ENCODE measurements at regions not wholly inside any gene's neighbourhood (a gene's known extent, or its start where the extent isn't known, plus 50 kb on each side); places are given as distances from the start of the nearest gene placed in this dataset.

DNA sequence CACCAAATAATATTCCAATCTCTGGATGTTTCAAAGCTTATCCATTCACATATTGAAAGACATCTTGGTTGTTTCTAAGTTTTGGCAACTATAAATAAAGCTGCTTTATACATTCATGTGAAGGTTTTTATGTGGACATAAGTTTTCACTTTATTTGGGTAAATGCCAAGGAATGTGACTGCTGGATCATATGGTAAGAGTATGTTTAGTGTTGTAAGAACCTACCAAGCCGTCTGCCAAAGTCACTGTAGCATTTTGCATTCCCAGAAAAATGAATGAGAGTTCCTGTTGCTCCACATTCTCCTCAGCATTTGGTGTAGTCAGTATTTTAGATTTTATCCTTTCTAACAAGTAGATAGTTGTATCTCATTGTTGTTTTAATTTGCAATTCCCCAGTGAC, 1047.7 kb downstream of the C4orf33 start:
- no peak for TF ChIP-seq EP300 (IDR thresholded peaks at IDR 0.05)
- no peak for TF ChIP-seq POLR2A (IDR thresholded peaks at IDR 0.05)
- TF ChIP-seq, protein P1, sequence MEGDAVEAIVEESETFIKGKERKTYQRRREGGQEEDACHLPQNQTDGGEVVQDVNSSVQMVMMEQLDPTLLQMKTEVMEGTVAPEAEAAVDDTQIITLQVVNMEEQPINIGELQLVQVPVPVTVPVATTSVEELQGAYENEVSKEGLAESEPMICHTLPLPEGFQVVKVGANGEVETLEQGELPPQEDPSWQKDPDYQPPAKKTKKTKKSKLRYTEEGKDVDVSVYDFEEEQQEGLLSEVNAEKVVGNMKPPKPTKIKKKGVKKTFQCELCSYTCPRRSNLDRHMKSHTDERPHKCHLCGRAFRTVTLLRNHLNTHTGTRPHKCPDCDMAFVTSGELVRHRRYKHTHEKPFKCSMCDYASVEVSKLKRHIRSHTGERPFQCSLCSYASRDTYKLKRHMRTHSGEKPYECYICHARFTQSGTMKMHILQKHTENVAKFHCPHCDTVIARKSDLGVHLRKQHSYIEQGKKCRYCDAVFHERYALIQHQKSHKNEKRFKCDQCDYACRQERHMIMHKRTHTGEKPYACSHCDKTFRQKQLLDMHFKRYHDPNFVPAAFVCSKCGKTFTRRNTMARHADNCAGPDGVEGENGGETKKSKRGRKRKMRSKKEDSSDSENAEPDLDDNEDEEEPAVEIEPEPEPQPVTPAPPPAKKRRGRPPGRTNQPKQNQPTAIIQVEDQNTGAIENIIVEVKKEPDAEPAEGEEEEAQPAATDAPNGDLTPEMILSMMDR (IDR thresholded peaks at IDR 0.05): no peak
- no peak for TF ChIP-seq POLR2AphosphoS5 (IDR thresholded peaks at IDR 0.05)
- Histone ChIP-seq H3K9me3 (no peaks in the 10 kb centered on the region), H3K4me3 (no peak overlapping the region), H3K4me1 (no peaks in the 10 kb centered on the region), H3K27me3 (no peaks in the 10 kb centered on the region), H3K27ac (no peak overlapping the region), H3K36me3 (no peaks in the 10 kb centered on the region)
- 33 to 77% methylated on average over 1 of the region's 1 CpG for WGBS, 2 donors (ENCODE audit: low coverage in 1 of 2)
- no peak for ATAC-seq

DNA sequence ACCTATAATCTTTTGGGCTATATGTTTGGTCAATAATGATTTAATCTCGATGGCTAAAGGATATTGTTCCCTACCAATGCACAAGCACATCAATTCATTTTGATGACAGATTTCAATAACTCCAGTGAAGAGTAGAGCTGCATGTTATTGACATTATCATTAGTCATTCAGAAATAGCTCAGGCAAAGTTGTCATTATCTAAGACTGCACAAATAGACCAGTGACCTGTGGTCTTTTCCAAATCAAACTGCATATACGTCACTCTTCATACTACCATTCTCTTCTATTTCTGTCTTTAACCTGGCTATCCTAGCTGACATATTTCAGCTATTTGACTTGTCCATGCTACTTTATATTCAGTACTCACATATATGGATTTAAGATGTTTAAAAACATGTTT, 1050.8 kb downstream of the C4orf33 start:
- ATAC-seq: no peak
- Histone ChIP-seq H3K27me3 (no peaks in the 10 kb centered on the region), H3K36me3 (no peaks in the 10 kb centered on the region), H3K27ac (no peak overlapping the region), H3K4me1 (no peaks in the 10 kb centered on the region), H3K9me3 (no peaks in the 10 kb centered on the region), H3K4me3 (no peak overlapping the region)
- TF ChIP-seq POLR2AphosphoS5 (IDR thresholded peaks at IDR 0.05) (no peak), POLR2A (IDR thresholded peaks at IDR 0.05) (no peak), EP300 (IDR thresholded peaks at IDR 0.05) (no peak)
- TF ChIP-seq, protein P1 (IDR thresholded peaks at IDR 0.05): no peak
- WGBS, 2 donors (ENCODE audit: low coverage in 1 of 2): 71 to 83% methylated on average over 2 of the region's 2 CpGs

DNA sequence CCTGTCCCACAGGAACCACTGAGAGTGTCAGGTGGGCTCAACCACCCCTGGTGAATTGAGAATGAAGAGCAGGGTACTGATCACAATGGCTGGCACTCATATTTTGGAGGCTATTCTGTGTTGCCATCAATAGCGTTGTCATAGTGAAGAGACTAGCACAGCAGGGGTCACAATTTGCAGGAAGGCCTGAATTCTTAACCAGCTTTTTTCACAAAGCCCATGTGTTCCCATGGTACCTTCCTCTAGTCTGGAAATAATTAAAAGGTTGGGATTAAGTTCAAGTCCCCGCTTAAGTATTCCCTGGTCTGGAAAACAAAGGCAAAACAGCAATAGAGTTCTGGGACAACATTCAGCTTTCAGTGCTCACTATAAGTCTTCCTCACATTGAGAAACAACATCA, 1051.7 kb downstream of the C4orf33 start:
- WGBS, 2 donors (ENCODE audit: low coverage in 1 of 2): 74 to 84% methylated on average over 2 of the region's 2 CpGs
- no peaks in the 10 kb centered on the region for H3K9me3 ChIP-seq
- no peak overlapping the region for H3K27ac ChIP-seq
- no peak for ATAC-seq
- no peaks in the 10 kb centered on the region for H3K27me3 ChIP-seq
- H3K36me3 ChIP-seq: no peaks in the 10 kb centered on the region
- TF ChIP-seq EP300 (IDR thresholded peaks at IDR 0.05) (no peak), POLR2A (IDR thresholded peaks at IDR 0.05) (no peak), POLR2AphosphoS5 (IDR thresholded peaks at IDR 0.05) (no peak)
- TF ChIP-seq, protein P1 (IDR thresholded peaks at IDR 0.05): no peak
- H3K4me1 ChIP-seq: no peaks in the 10 kb centered on the region
- no peak overlapping the region for H3K4me3 ChIP-seq

DNA sequence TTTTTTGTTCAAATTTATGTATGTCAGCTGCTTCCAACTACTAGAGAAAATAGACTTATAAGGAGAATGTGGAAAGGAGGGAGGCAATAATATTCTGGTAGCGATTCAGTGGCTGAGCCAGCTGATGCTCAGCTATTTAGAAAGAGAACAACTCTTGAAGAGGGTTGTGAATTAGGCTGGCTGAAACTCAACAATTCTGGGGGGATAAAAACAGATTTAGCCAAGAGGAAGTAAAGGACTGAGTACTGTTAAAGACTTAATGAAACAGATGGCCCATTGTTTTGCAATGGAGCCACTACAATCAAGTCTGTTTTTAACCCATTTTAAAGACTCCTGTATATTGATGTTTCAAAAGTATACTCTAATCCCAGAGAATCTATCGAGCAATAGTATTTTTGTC, 1058.9 kb downstream of the C4orf33 start:
- Histone ChIP-seq H3K4me1 (no peaks in the 10 kb centered on the region), H3K36me3 (no peaks in the 10 kb centered on the region), H3K27me3 (no peaks in the 10 kb centered on the region), H3K9me3 (no peaks in the 10 kb centered on the region), H3K4me3 (no peak overlapping the region), H3K27ac (no peak overlapping the region)
- TF ChIP-seq POLR2AphosphoS5 (IDR thresholded peaks at IDR 0.05) (no peak), POLR2A (IDR thresholded peaks at IDR 0.05) (no peak), EP300 (IDR thresholded peaks at IDR 0.05) (no peak)
- TF ChIP-seq, protein P1 (IDR thresholded peaks at IDR 0.05): no peak
- ATAC-seq: no peak
- WGBS, 2 donors (ENCODE audit: low coverage in 1 of 2): 68 to 72% methylated on average over 2 of the region's 2 CpGs

DNA sequence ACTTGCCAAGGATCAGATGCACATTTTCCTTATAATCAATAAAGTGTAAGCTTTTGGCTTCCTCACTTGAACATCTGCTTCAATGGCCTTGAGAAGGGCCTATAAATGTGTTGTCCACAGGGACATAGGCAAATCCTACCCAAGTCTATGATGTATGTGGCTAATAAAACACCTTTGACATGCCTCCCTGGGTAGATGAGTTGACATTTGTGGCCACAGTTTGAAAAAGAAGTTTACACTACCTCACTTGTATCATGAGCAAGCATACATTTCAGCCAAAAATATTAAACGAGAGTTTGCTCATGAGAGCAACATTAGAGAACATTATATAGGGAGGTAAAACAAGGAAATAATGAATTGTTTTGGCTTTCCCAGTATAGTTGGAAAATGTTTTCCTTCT, 1067.7 kb downstream of the C4orf33 start:
- Histone ChIP-seq H3K9me3 (no peaks in the 10 kb centered on the region), H3K27ac (no peak overlapping the region), H3K4me3 (no peak overlapping the region), H3K4me1 (no peaks in the 10 kb centered on the region), H3K36me3 (no peaks in the 10 kb centered on the region), H3K27me3 (no peaks in the 10 kb centered on the region)
- WGBS, 2 donors (ENCODE audit: low coverage in 1 of 2): 88 to 90% methylated on average over 1 of the region's 1 CpG
- no peak for TF ChIP-seq POLR2AphosphoS5 (IDR thresholded peaks at IDR 0.05)
- TF ChIP-seq POLR2A (IDR thresholded peaks at IDR 0.05): no peak
- TF ChIP-seq, protein P1 (IDR thresholded peaks at IDR 0.05): no peak
- TF ChIP-seq EP300 (IDR thresholded peaks at IDR 0.05): no peak
- no peak for ATAC-seq

Measured in gastroesophageal sphincter (tissue), 4 donors.